ENCODE measurements at regions not wholly inside any gene's neighbourhood (a gene's known extent, or its start where the extent isn't known, plus 50 kb on each side); places are given as distances from the start of the nearest gene placed in this dataset.

GRCh38 chr20:23228912-23229311, 121.7 kb upstream of the NXT1 start:
- DNase-seq: no peak

GRCh38 chr20:23227976-23228375, 122.6 kb upstream of the NXT1 start:
- DNase-seq: no peak

GRCh38 chr20:23227274-23227673, 123.3 kb upstream of the NXT1 start:
- no peak for DNase-seq

- DNase-seq: no peak
These were observed 123.9 kb upstream of the NXT1 start for GRCh38 chr20:23226612-23227265.

GRCh38 chr20:23225407-23226060, 125.1 kb upstream of the NXT1 start:
- DNase-seq: no peak

- no peak for DNase-seq
These were observed 125.8 kb upstream of the NXT1 start for GRCh38 chr20:23224806-23225205.

GRCh38 chr20:23223908-23224580, 126.5 kb upstream of the NXT1 start:
- DNase-seq: no peak

GRCh38 chr20:23222531-23223200, 127.9 kb upstream of the NXT1 start:
- no peak for DNase-seq

- no peak for DNase-seq
These were observed 130.9 kb upstream of the CD93 start for GRCh38 chr20:23217023-23217422.

- DNase-seq: no peak
These were observed 129.3 kb upstream of the CD93 start for GRCh38 chr20:23215344-23215995.

GRCh38 chr20:23214903-23215302, 128.8 kb upstream of the CD93 start:
- DNase-seq: no peak

- no peak for DNase-seq
These were observed 126.4 kb upstream of the CD93 start for GRCh38 chr20:23212464-23212995.

GRCh38 chr20:23212011-23212410, 125.9 kb upstream of the CD93 start:
- DNase-seq: no peak

- no peak for DNase-seq
These were observed 125.0 kb upstream of the CD93 start for GRCh38 chr20:23211164-23211563.

GRCh38 chr20:23207826-23208540, 121.9 kb upstream of the CD93 start:
- DNase-seq: no peak

GRCh38 chr20:23206995-23207394, 120.9 kb upstream of the CD93 start:
- no peak for DNase-seq

- no peak for DNase-seq
These were observed 119.9 kb upstream of the CD93 start for GRCh38 chr20:23206061-23206460.

GRCh38 chr20:23205611-23206041, 119.5 kb upstream of the CD93 start:
- no peak for DNase-seq

GRCh38 chr20:23205211-23205610, 119.1 kb upstream of the CD93 start:
- DNase-seq: no peak

GRCh38 chr20:23203951-23204730, 118.0 kb upstream of the CD93 start:
- no peak for DNase-seq

GRCh38 chr20:23203310-23203709, 117.2 kb upstream of the CD93 start:
- no peak for DNase-seq
